Common myeloid progenitor, CD34-positive (primary cell): ENCODE measurements at regions not wholly inside any gene's neighbourhood (a gene's known extent, or its start where the extent isn't known, plus 50 kb on each side); places are given as distances from the start of the nearest gene placed in this dataset.

Experiments used
- CTCF ChIA-PET: fragments of 350-600 bp; sonication (Branson Sonifier 250); formaldehyde crosslinking; loops from one replicate; lab custom pipeline; 2021; ENCODE audit warnings: antibody characterized with exemption; lab: Charles Lee
- POLR2A ChIA-PET: fragments of 350-600 bp; sonication (Branson Sonifier 250); formaldehyde crosslinking; loops from one replicate; lab custom pipeline; 2021; ENCODE audit warnings: antibody characterized with exemption; lab: Charles Lee
- DNase-seq, 3 donors: peaks; one replicate each; pipeline versions ENCODE4 v3.0.0 to v3.0.0-alpha.2; 2013
- H3K27ac ChIP-seq, 2 experiments: 1 replicate in 1 of 2; 2 replicates in 1 of 2; pipeline ENCODE4 v1.7.0; 2013; ENCODE audit warnings: inconsistent platforms in 2 of 2, low read length in 2 of 2, mild to moderate bottlenecking in 2 of 2, low read depth in 1 of 2, moderate library complexity in 1 of 2; ENCODE audit not compliant: severe bottlenecking in 2 of 2, insufficient read depth in 1 of 2, poor library complexity in 1 of 2
- H3K27me3 ChIP-seq, 5 experiments: replicated peaks in 2 of 5; 1 replicate in 3 of 5; 2 replicates in 2 of 5; pipeline versions ENCODE4 v1.6.1 to v1.7.0; 2013; ENCODE audit warnings: low read length in 4 of 5, mild to moderate bottlenecking in 2 of 5, moderate library complexity in 2 of 5, inconsistent platforms in 1 of 5; ENCODE audit not compliant: insufficient read depth in 5 of 5, control insufficient read depth in 4 of 5
- H3K36me3 ChIP-seq, 4 experiments: 1 replicate in 2 of 4; 2 replicates in 2 of 4; pipeline versions ENCODE4 v1.6.1 to v1.7.0; 2013; ENCODE audit warnings: low read length in 3 of 4, control low read depth in 1 of 4, mild to moderate bottlenecking in 1 of 4; ENCODE audit not compliant: control insufficient read depth in 4 of 4, insufficient read depth in 4 of 4
- H3K4me1 ChIP-seq, 4 experiments: 1 replicate in 3 of 4; 2 replicates in 1 of 4; pipeline versions ENCODE4 v1.6.1 to v1.7.1; 2013; ENCODE audit warnings: low read length in 3 of 4, mild to moderate bottlenecking in 3 of 4, control low read depth in 1 of 4, inconsistent platforms in 1 of 4, moderate library complexity in 1 of 4; ENCODE audit not compliant: control insufficient read depth in 4 of 4, insufficient read depth in 4 of 4; ENCODE audit errors: control extremely low read depth in 1 of 4
- H3K4me3 ChIP-seq, 7 experiments: 1 replicate in 4 of 7; 2 replicates in 3 of 7; pipeline versions ENCODE4 v1.5.1 to v1.7.0; 2013; ENCODE audit warnings: mild to moderate bottlenecking in 7 of 7, low read length in 6 of 7, moderate library complexity in 6 of 7, inconsistent platforms in 2 of 7, low read depth in 2 of 7, control low read depth in 1 of 7; ENCODE audit not compliant: insufficient read depth in 4 of 7, control insufficient read depth in 1 of 7; ENCODE audit errors: extremely low read depth in 1 of 7
- H3K9me3 ChIP-seq, 5 experiments: 1 replicate in 4 of 5; 2 replicates in 1 of 5; pipeline versions ENCODE4 v1.6.1 to v1.7.1; 2013; ENCODE audit warnings: low read length in 4 of 5, mild to moderate bottlenecking in 2 of 5, inconsistent platforms in 1 of 5, low read depth in 1 of 5, moderate library complexity in 1 of 5; ENCODE audit not compliant: control insufficient read depth in 4 of 5, insufficient read depth in 2 of 5; ENCODE audit errors: control extremely low read depth in 1 of 5
- whole genome bisulfite sequencing: methylation state at CpG from one replicate; pipeline ENCODE4 v1.1.5; 2013; ENCODE audit not compliant: insufficient coverage; 5-methylcytosine and 5-hydroxymethylcytosine counted together

DNA sequence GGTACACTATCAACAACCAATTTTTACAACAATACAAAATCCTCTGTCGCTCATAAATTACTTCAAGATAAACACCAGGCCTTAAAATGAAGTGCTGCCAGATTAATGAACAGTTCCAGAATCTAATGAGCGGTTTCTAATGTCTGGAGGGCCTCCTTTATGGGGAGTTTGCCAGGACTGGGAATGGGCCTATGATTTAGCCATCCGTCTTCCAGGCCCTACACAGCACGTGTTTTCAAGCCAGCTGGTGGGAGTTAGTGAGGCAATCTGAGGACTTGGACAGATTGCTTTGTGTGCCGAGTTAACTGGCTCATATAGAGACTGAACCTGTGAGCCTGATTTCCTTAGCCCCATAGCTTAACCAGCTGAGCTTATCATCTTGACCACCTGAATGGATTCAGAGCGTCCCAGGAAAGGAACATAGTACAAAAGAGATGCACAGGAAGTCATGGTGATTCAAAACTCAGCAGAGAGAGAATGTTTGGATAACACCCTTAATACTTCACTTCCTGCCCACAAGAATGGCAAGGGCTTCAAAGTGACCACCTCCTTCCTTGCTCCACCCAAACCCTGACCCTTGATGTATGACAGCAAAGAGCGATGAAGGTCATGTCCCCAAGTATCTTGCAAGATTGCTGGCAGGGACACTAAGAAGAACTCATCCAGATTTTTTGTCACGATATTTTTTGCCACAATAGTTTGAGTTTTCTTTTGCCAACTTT, 143.5 kb downstream of the SLC30A10 start:
- DNase-seq, result no peak
- 60% methylated on average over 7 of the region's 8 CpGs for WGBS
- H3K9me3 ChIP-seq, result no peaks in the 10 kb centered on the region
- H3K4me1 ChIP-seq, result no peaks in the 10 kb centered on the region
- no peak overlapping the region for H3K4me3 ChIP-seq
- no peaks in the 10 kb centered on the region for H3K36me3 ChIP-seq
- CTCF ChIA-PET, result no interaction called here
- no peaks in the 10 kb centered on the region for H3K27me3 ChIP-seq
- no peak overlapping the region for H3K27ac ChIP-seq
- POLR2A ChIA-PET, result no interaction called here

- H3K4me1 ChIP-seq, result no peaks in the 10 kb centered on the region
- DNase-seq, result no peak
- H3K36me3 ChIP-seq, result no peaks in the 10 kb centered on the region
- no peak overlapping the region for H3K4me3 ChIP-seq
- ChIA-PET POLR2A (no interaction called here), CTCF (no interaction called here)
- WGBS, result 79% methylated on average over 2 of the region's 2 CpGs
- peaks cover 0 to 2% (median 0%) of the 10 kb centered on the region in 5 experiments for H3K27me3 ChIP-seq
- H3K27ac ChIP-seq, result no peak overlapping the region
- H3K9me3 ChIP-seq, result peaks cover 0 to 2% (median 0%) of the 10 kb centered on the region in 5 experiments
Observed at GRCh38 chr1:219783605-219784235, 144.6 kb downstream of the SLC30A10 start.

DNA sequence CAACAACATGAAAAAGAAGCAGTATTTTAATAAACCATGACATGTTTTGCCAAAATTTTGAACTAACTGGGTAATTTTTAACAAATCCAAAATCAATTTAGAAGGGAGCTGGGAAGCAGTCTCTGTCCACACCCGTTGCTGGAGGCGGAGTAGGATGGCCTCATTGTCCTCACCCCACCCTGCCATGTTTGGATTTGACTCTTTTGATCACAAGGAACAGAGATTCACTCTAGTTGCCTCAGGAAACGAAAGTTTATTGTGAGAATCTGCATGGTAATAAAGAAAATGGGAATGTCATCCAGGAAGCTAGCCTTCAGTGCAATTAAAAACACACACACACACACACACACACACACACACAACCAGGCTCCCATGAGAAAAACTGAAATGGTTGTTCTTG, 145.4 kb downstream of the SLC30A10 start:
- Histone ChIP-seq H3K36me3 (no peaks in the 10 kb centered on the region), H3K27ac (no peak overlapping the region), H3K4me1 (no peaks in the 10 kb centered on the region), H3K9me3 (peaks cover 0 to 2% (median 0%) of the 10 kb centered on the region in 5 experiments), H3K27me3 (peaks cover 0 to 2% (median 0%) of the 10 kb centered on the region in 5 experiments), H3K4me3 (no peak overlapping the region)
- 89% methylated on average over 2 of the region's 3 CpGs for WGBS
- ChIA-PET CTCF (no interaction called here), POLR2A (no interaction called here)
- no peak for DNase-seq

DNA sequence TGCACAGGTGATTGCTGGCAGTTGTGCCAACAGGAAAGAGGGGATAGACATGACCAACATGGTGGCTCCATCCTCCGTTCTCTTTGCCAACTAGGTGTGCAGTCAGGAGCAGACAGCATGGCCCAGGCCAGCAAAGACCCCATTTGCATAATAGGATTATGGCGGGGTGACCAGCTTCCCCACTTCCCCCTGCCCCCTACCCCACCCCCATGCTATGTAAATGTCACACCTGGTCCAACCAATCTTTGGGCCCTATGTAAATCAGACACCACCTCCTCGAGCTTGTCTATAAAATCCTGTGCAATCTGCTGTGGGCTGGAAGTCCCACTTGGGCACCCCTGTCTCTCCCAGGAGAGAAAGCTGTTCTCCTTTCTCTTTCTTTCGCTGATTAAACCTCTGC, 146.0 kb downstream of the SLC30A10 start:
- 60% methylated on average over 3 of the region's 4 CpGs for WGBS
- peaks cover 0 to 2% (median 0%) of the 10 kb centered on the region in 5 experiments for H3K9me3 ChIP-seq
- peaks cover 0 to 2% (median 0%) of the 10 kb centered on the region in 5 experiments for H3K27me3 ChIP-seq
- POLR2A ChIA-PET, result no interaction called here
- CTCF ChIA-PET, result no interaction called here
- no peak overlapping the region for H3K27ac ChIP-seq
- H3K4me1 ChIP-seq, result no peaks in the 10 kb centered on the region
- H3K36me3 ChIP-seq, result no peaks in the 10 kb centered on the region
- no peak for DNase-seq
- no peak overlapping the region for H3K4me3 ChIP-seq

DNA sequence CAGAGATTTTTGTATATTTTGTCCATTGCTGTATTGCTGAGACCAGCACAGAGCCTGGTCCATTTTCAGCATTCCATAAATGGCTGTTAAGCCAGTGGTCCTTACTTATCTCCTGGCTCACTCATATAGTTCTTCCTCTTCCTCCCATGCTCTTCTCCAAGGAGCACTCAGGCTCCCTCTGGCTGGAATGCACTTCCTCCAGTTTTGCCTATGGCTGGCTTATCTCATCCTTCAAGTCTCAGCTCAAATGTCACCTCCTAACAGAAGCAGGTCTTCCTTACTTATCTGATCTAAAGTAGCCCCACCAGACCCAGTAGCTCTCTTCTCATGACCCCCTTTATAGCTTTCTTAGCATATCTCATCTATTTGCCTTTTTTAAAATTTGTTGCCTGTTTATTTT, 146.9 kb downstream of the SLC30A10 start:
- Histone ChIP-seq H3K36me3 (no peaks in the 10 kb centered on the region), H3K27ac (no peak overlapping the region)
- POLR2A ChIA-PET, result no interaction called here

GRCh38 chr1:219778793-219779369, 149.5 kb downstream of the SLC30A10 start:
- no peak for DNase-seq
- H3K9me3 ChIP-seq, result peaks cover 0 to 2% (median 0%) of the 10 kb centered on the region in 5 experiments
- peaks cover 0 to 2% (median 0%) of the 10 kb centered on the region in 5 experiments for H3K27me3 ChIP-seq
- no peaks in the 10 kb centered on the region for H3K4me1 ChIP-seq
- ChIA-PET POLR2A (no interaction called here), CTCF (no interaction called here)
- H3K4me3 ChIP-seq, result no peak overlapping the region
- 97% methylated on average over 3 of the region's 4 CpGs for WGBS
- no peaks in the 10 kb centered on the region for H3K36me3 ChIP-seq
- H3K27ac ChIP-seq, result no peak overlapping the region

More for the DNA sequence above, 146.9 kb downstream of the SLC30A10 start:
- Histone ChIP-seq H3K4me3 (no peak overlapping the region), H3K27me3 (peaks cover 0 to 2% (median 0%) of the 10 kb centered on the region in 5 experiments), H3K4me1 (no peaks in the 10 kb centered on the region), H3K9me3 (peaks cover 0 to 2% (median 0%) of the 10 kb centered on the region in 5 experiments)
- no peak for DNase-seq
- CTCF ChIA-PET, result no interaction called here

GRCh38 chr1:219778110-219778509, 150.2 kb downstream of the SLC30A10 start:
- H3K4me1 ChIP-seq, result no peaks in the 10 kb centered on the region
- H3K36me3 ChIP-seq, result no peaks in the 10 kb centered on the region
- no peak for DNase-seq
- H3K9me3 ChIP-seq, result peaks cover 0 to 2% (median 0%) of the 10 kb centered on the region in 5 experiments
- H3K27ac ChIP-seq, result no peak overlapping the region
- H3K27me3 ChIP-seq, result peaks cover 0 to 2% (median 0%) of the 10 kb centered on the region in 5 experiments
- POLR2A ChIA-PET, result no interaction called here
- CTCF ChIA-PET, result no interaction called here
- no peak overlapping the region for H3K4me3 ChIP-seq
- WGBS, result no CpG with 5 or more reads among the region's 3 CpGs
